ENCODE measurements at regions not wholly inside any gene's neighbourhood (a gene's known extent, or its start where the extent isn't known, plus 50 kb on each side); places are given as distances from the start of the nearest gene placed in this dataset.
"Not testable (repeated sequence)": the region's sequence is repeated elsewhere in the genome, so short reads cannot be mapped to it uniquely, and the experiment has no call there.

DNA sequence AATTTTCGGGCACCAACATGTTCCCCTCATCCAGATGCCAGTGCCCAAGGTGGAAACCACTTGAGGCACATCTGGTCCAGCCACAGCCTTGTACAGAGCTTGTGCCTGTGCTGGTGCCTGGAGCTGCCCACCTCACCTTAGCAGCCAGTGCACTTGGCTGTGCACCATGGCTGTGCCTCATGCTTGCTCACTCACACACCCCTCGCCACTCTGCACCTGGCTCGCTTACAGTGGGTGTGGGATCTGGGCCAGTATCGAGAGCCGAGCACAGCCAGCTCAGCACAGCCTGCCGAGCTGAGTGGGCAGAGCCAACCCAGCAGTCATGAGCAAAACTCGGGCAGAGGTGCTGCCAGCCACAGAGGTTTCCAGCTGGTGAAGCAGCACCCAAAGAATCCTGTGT is 139.9 kb upstream of the NUPR2 start:
- Histone ChIP-seq H3K4me3 (ENCODE audit: low read depth in 1 of 5, low read length in 5 of 5) (no peak overlapping the region), H3K9ac (ENCODE audit: low read length in 5 of 5) (no peak overlapping the region), H3K27me3 (ENCODE audit: control insufficient read depth in 5 of 5, insufficient read depth in 4 of 5, low read length in 5 of 5) (no peaks in the 10 kb centered on the region), H3K36me3 (ENCODE audit: control insufficient read depth in 5 of 5, insufficient read depth in 5 of 5, low read length in 5 of 5) (no peaks in the 10 kb centered on the region), H3K4me1 (ENCODE audit: control insufficient read depth in 5 of 5, insufficient read depth in 5 of 5, low read length in 5 of 5) (no peaks in the 10 kb centered on the region), H3K9me3 (ENCODE audit: control insufficient read depth in 5 of 5, low read length in 5 of 5) (peaks cover 0 to 9% (median 7%) of the 10 kb centered on the region in 5 donors), H3K27ac (ENCODE audit: low read depth, low read length) (no peak overlapping the region)

GRCh38 chr7:56250135-56250534 is 133.9 kb upstream of the NUPR2 start:
- Histone ChIP-seq H3K4me3 (ENCODE audit: low read depth in 1 of 5, low read length in 5 of 5) (no peak overlapping the region), H3K36me3 (ENCODE audit: control insufficient read depth in 5 of 5, insufficient read depth in 5 of 5, low read length in 5 of 5) (no peaks in the 10 kb centered on the region), H3K9me3 (ENCODE audit: control insufficient read depth in 5 of 5, low read length in 5 of 5) (peaks cover 0 to 10% (median 6%) of the 10 kb centered on the region in 5 donors), H3K4me1 (ENCODE audit: control insufficient read depth in 5 of 5, insufficient read depth in 5 of 5, low read length in 5 of 5) (no peaks in the 10 kb centered on the region), H3K27me3 (ENCODE audit: control insufficient read depth in 5 of 5, insufficient read depth in 4 of 5, low read length in 5 of 5) (no peaks in the 10 kb centered on the region), H3K9ac (ENCODE audit: low read length in 5 of 5) (no peak overlapping the region), H3K27ac (ENCODE audit: low read depth, low read length) (no peak overlapping the region)

- no peaks in the 10 kb centered on the region for H3K4me1 ChIP-seq (ENCODE audit: control insufficient read depth in 5 of 5, insufficient read depth in 5 of 5, low read length in 5 of 5)
- peaks cover 0 to 4% (median 0%) of the 10 kb centered on the region in 5 donors for H3K27me3 ChIP-seq (ENCODE audit: control insufficient read depth in 5 of 5, insufficient read depth in 4 of 5, low read length in 5 of 5)
- H3K9me3 ChIP-seq (ENCODE audit: control insufficient read depth in 5 of 5, low read length in 5 of 5): peaks cover 0 to 3% (median 0%) of the 10 kb centered on the region in 5 donors
- no peak overlapping the region for H3K9ac ChIP-seq (ENCODE audit: low read length in 5 of 5)
- H3K4me3 ChIP-seq (ENCODE audit: low read depth in 1 of 5, low read length in 5 of 5): no peak overlapping the region
- no peaks in the 10 kb centered on the region for H3K36me3 ChIP-seq (ENCODE audit: control insufficient read depth in 5 of 5, insufficient read depth in 5 of 5, low read length in 5 of 5)
- no peak overlapping the region for H3K27ac ChIP-seq (ENCODE audit: low read depth, low read length)
Measured at GRCh38 chr7:56229631-56230030, 113.4 kb upstream of the NUPR2 start.

DNA sequence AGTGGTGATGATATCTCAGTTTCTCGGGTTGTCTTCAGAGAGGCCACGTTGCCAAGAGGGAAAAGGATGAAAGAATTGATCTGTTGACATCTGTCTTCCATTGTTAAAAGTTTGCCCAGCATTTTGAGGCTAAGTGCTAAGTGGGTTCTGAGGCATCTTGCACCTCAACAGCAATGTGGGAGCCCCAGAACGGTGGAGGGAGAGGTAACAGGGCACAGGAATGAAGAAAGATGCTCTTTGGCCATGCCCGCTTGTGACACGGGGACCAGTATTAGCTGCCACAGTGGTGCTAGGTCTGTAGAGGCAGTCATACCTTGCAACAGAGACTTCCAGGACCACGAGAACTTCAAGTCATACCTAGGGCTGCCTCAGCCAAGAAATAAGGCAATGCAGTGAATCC is 106.6 kb upstream of the NUPR2 start:
- H3K9me3 ChIP-seq (ENCODE audit: control insufficient read depth in 5 of 5, low read length in 5 of 5): peaks cover 0 to 8% (median 3%) of the 10 kb centered on the region in 5 donors
- H3K4me3 ChIP-seq (ENCODE audit: low read depth in 1 of 5, low read length in 5 of 5): no peak overlapping the region
- H3K9ac ChIP-seq (ENCODE audit: low read length in 5 of 5): no peak overlapping the region
- H3K27me3 ChIP-seq (ENCODE audit: control insufficient read depth in 5 of 5, insufficient read depth in 4 of 5, low read length in 5 of 5): peaks cover 0 to 2% (median 0%) of the 10 kb centered on the region in 5 donors
- H3K4me1 ChIP-seq (ENCODE audit: control insufficient read depth in 5 of 5, insufficient read depth in 5 of 5, low read length in 5 of 5): peaks cover 0 to 3% (median 0%) of the 10 kb centered on the region in 5 donors
- H3K27ac ChIP-seq (ENCODE audit: low read depth, low read length): no peak overlapping the region
- no peaks in the 10 kb centered on the region for H3K36me3 ChIP-seq (ENCODE audit: control insufficient read depth in 5 of 5, insufficient read depth in 5 of 5, low read length in 5 of 5)

GRCh38 chr7:56219017-56219416 is 102.8 kb upstream of the NUPR2 start:
- Histone ChIP-seq H3K9ac (ENCODE audit: low read length in 5 of 5) (no peak overlapping the region), H3K4me3 (ENCODE audit: low read depth in 1 of 5, low read length in 5 of 5) (no peak overlapping the region), H3K9me3 (ENCODE audit: control insufficient read depth in 5 of 5, low read length in 5 of 5) (peaks cover 2 to 24% (median 14%) of the 10 kb centered on the region in 5 donors), H3K27me3 (ENCODE audit: control insufficient read depth in 5 of 5, insufficient read depth in 4 of 5, low read length in 5 of 5) (peaks cover 0 to 2% (median 0%) of the 10 kb centered on the region in 5 donors), H3K4me1 (ENCODE audit: control insufficient read depth in 5 of 5, insufficient read depth in 5 of 5, low read length in 5 of 5) (peaks cover 0 to 3% (median 0%) of the 10 kb centered on the region in 5 donors), H3K36me3 (ENCODE audit: control insufficient read depth in 5 of 5, insufficient read depth in 5 of 5, low read length in 5 of 5) (no peaks in the 10 kb centered on the region), H3K27ac (ENCODE audit: low read depth, low read length) (no peak overlapping the region)

DNA sequence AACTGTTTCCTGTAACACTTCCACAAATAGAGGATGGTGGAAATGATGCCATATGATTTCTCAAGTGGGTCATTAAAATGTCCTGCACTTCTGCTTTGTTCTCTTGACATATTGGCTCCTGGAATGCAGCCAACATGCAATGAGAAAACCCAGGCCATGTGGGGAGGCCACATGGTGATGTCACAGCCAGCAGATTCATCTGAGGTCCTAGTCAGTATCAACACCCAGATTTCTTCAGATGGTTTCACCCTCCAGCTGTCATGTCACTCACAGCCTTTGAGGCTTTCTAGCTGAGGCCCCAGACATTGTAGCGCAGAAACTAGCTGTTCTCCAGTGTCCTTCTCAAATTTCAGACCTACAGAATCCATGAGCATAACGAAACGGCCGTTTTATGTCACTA is 102.3 kb upstream of the NUPR2 start:
- H3K36me3 ChIP-seq (ENCODE audit: control insufficient read depth in 5 of 5, insufficient read depth in 5 of 5, low read length in 5 of 5): no peaks in the 10 kb centered on the region
- no peak overlapping the region for H3K27ac ChIP-seq (ENCODE audit: low read depth, low read length)
- H3K9ac ChIP-seq (ENCODE audit: low read length in 5 of 5): no peak overlapping the region
- peaks cover 2 to 24% (median 14%) of the 10 kb centered on the region in 5 donors for H3K9me3 ChIP-seq (ENCODE audit: control insufficient read depth in 5 of 5, low read length in 5 of 5)
- H3K4me3 ChIP-seq (ENCODE audit: low read depth in 1 of 5, low read length in 5 of 5): no peak overlapping the region
- H3K27me3 ChIP-seq (ENCODE audit: control insufficient read depth in 5 of 5, insufficient read depth in 4 of 5, low read length in 5 of 5): peaks cover 0 to 2% (median 0%) of the 10 kb centered on the region in 5 donors
- H3K4me1 ChIP-seq (ENCODE audit: control insufficient read depth in 5 of 5, insufficient read depth in 5 of 5, low read length in 5 of 5): peaks cover 0 to under 1% (median 0%) of the 10 kb centered on the region in 5 donors

- Histone ChIP-seq H3K27me3 (ENCODE audit: control insufficient read depth in 5 of 5, insufficient read depth in 4 of 5, low read length in 5 of 5) (peaks cover 0 to 1% (median 0%) of the 10 kb centered on the region in 5 donors), H3K9me3 (ENCODE audit: control insufficient read depth in 5 of 5, low read length in 5 of 5) (peaks cover 2 to 20% (median 17%) of the 10 kb centered on the region in 5 donors), H3K27ac (ENCODE audit: low read depth, low read length) (no peak overlapping the region), H3K4me1 (ENCODE audit: control insufficient read depth in 5 of 5, insufficient read depth in 5 of 5, low read length in 5 of 5) (no peaks in the 10 kb centered on the region), H3K36me3 (ENCODE audit: control insufficient read depth in 5 of 5, insufficient read depth in 5 of 5, low read length in 5 of 5) (no peaks in the 10 kb centered on the region), H3K9ac (ENCODE audit: low read length in 5 of 5) (no peak overlapping the region), H3K4me3 (ENCODE audit: low read depth in 1 of 5, low read length in 5 of 5) (no peak overlapping the region)
Measured at GRCh38 chr7:56213574-56213973, 97.4 kb upstream of the NUPR2 start.

DNA sequence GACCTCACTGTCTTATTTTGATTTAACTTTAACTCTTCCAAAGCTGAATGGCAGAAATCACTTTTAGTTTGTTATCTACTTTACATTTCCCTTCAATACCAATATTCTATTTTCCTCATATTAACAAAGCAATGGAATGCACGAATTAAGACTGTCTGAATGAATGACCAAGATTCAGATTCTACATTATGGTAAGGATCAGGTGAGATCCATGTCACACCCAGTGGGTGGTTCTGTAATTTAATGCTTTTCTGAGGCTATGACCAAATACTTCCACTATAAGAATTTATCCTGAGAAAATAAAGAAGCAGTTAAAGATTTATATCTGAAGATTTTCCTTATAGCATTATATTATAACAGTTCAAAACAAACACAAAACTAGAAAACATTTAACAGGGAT is 90.2 kb upstream of the NUPR2 start:
- Histone ChIP-seq H3K27me3 (ENCODE audit: control insufficient read depth in 5 of 5, insufficient read depth in 4 of 5, low read length in 5 of 5) (no peaks in the 10 kb centered on the region), H3K4me3 (ENCODE audit: low read depth in 1 of 5, low read length in 5 of 5) (no peak overlapping the region), H3K27ac (ENCODE audit: low read depth, low read length) (no peak overlapping the region), H3K4me1 (ENCODE audit: control insufficient read depth in 5 of 5, insufficient read depth in 5 of 5, low read length in 5 of 5) (no peaks in the 10 kb centered on the region), H3K9me3 (ENCODE audit: control insufficient read depth in 5 of 5, low read length in 5 of 5) (peaks cover 0 to 5% (median 0%) of the 10 kb centered on the region in 5 donors), H3K9ac (ENCODE audit: low read length in 5 of 5) (no peak overlapping the region), H3K36me3 (ENCODE audit: control insufficient read depth in 5 of 5, insufficient read depth in 5 of 5, low read length in 5 of 5) (no peaks in the 10 kb centered on the region)

DNA sequence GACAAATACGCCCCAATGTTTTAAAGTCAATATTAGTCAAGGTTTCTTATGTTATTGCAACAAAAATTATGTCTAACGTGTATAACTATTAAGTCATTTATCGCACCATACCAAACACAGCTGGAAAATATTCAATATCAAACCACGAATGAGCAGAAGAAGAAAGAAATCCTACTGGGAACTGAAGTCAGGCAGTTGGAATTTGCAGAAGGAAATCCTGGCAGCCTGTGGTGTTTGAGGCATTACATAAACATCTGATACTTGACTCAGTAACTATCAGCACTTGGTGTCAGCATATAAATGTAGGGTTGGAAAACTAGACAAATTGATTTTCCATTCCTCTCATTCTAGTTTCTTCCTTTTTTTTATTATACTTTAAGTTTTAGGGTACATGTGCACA is 83.4 kb upstream of the NUPR2 start:
- Histone ChIP-seq H3K4me1 (ENCODE audit: control insufficient read depth in 5 of 5, insufficient read depth in 5 of 5, low read length in 5 of 5) (no peaks in the 10 kb centered on the region), H3K9ac (ENCODE audit: low read length in 5 of 5) (no peak overlapping the region), H3K36me3 (ENCODE audit: control insufficient read depth in 5 of 5, insufficient read depth in 5 of 5, low read length in 5 of 5) (no peaks in the 10 kb centered on the region), H3K27ac (ENCODE audit: low read depth, low read length) (no peak overlapping the region), H3K9me3 (ENCODE audit: control insufficient read depth in 5 of 5, low read length in 5 of 5) (peaks cover 0 to 14% (median 3%) of the 10 kb centered on the region in 5 donors), H3K4me3 (ENCODE audit: low read depth in 1 of 5, low read length in 5 of 5) (no peak overlapping the region), H3K27me3 (ENCODE audit: control insufficient read depth in 5 of 5, insufficient read depth in 4 of 5, low read length in 5 of 5) (no peaks in the 10 kb centered on the region)

GRCh38 chr7:56196195-56196594 is 80.0 kb upstream of the NUPR2 start:
- H3K4me3 ChIP-seq (ENCODE audit: low read depth in 1 of 5, low read length in 5 of 5); H3K4me1 ChIP-seq (ENCODE audit: control insufficient read depth in 5 of 5, insufficient read depth in 5 of 5, low read length in 5 of 5); H3K27ac ChIP-seq (ENCODE audit: low read depth, low read length); H3K36me3 ChIP-seq (ENCODE audit: control insufficient read depth in 5 of 5, insufficient read depth in 5 of 5, low read length in 5 of 5); H3K9ac ChIP-seq (ENCODE audit: low read length in 5 of 5); H3K27me3 ChIP-seq (ENCODE audit: control insufficient read depth in 5 of 5, insufficient read depth in 4 of 5, low read length in 5 of 5): not testable (repeated sequence)
- H3K9me3 ChIP-seq (ENCODE audit: control insufficient read depth in 5 of 5, low read length in 5 of 5): peaks cover 0 to 14% (median 3%) of the 10 kb centered on the region in 5 donors
